HUES48 (cell line): ENCODE measurements at regions not wholly inside any gene's neighbourhood (a gene's known extent, or its start where the extent isn't known, plus 50 kb on each side); places are given as distances from the start of the nearest gene placed in this dataset.

ENCODE experiments used
- H3K27ac ChIP-seq: one replicate; pipeline ENCODE4 v1.7.0; 2013; ENCODE audit warnings: low read depth, low read length, inconsistent platforms
- H3K27me3 ChIP-seq: 2 replicates; pipeline ENCODE4 v1.6.1; 2013; ENCODE audit warnings: mild to moderate bottlenecking, low read length; ENCODE audit not compliant: control insufficient read depth, insufficient read depth
- H3K36me3 ChIP-seq: 2 replicates; pipeline ENCODE4 v1.6.1; 2013; ENCODE audit warnings: low read length; ENCODE audit not compliant: control insufficient read depth, insufficient read depth
- H3K4me1 ChIP-seq: 2 replicates; pipeline ENCODE4 v1.6.1; 2013; ENCODE audit warnings: mild to moderate bottlenecking, low read length; ENCODE audit not compliant: control insufficient read depth, insufficient read depth
- H3K4me3 ChIP-seq: 2 replicates; pipeline ENCODE4 v1.5.1; 2013; ENCODE audit warnings: mild to moderate bottlenecking, low read depth, low read length
- H3K9ac ChIP-seq: 2 replicates; pipeline ENCODE4 v1.6.1; 2013; ENCODE audit warnings: mild to moderate bottlenecking, low read depth, low read length, moderate library complexity
- H3K9me3 ChIP-seq: 2 replicates; pipeline ENCODE4 v1.6.1; 2013; ENCODE audit warnings: low read length; ENCODE audit not compliant: control insufficient read depth, insufficient read depth

GRCh38 chr4:38396091-38396490 is 267.9 kb upstream of the KLF3 start:
- Histone ChIP-seq H3K36me3 (no peaks in the 10 kb centered on the region), H3K9ac (no peak overlapping the region), H3K4me1 (no peaks in the 10 kb centered on the region), H3K4me3 (no peak overlapping the region), H3K27me3 (no peaks in the 10 kb centered on the region), H3K27ac (no peak overlapping the region), H3K9me3 (peaks cover 27% of the 10 kb centered on the region)

- Histone ChIP-seq H3K36me3 (no peaks in the 10 kb centered on the region), H3K4me1 (no peaks in the 10 kb centered on the region), H3K9ac (no peak overlapping the region), H3K9me3 (peaks cover 21% of the 10 kb centered on the region), H3K4me3 (no peak overlapping the region), H3K27me3 (no peaks in the 10 kb centered on the region), H3K27ac (no peak overlapping the region)
These were observed 267.0 kb upstream of the KLF3 start for GRCh38 chr4:38396845-38397547.

- Histone ChIP-seq H3K9ac (no peak overlapping the region), H3K4me1 (no peaks in the 10 kb centered on the region), H3K4me3 (no peak overlapping the region), H3K9me3 (peaks cover 7% of the 10 kb centered on the region; the same call in 1 of the 2 replicates), H3K27me3 (no peaks in the 10 kb centered on the region), H3K27ac (no peak overlapping the region), H3K36me3 (no peaks in the 10 kb centered on the region)
These were observed 263.1 kb upstream of the KLF3 start for GRCh38 chr4:38400946-38401345.

- Histone ChIP-seq H3K27me3 (no peaks in the 10 kb centered on the region), H3K9me3 (no peaks in the 10 kb centered on the region), H3K27ac (no peak overlapping the region), H3K36me3 (no peaks in the 10 kb centered on the region), H3K4me3 (no peak overlapping the region), H3K9ac (no peak overlapping the region), H3K4me1 (no peaks in the 10 kb centered on the region)
These were observed 257.8 kb upstream of the KLF3 start for GRCh38 chr4:38406243-38406642.

GRCh38 chr4:38409852-38410251 is 254.1 kb upstream of the KLF3 start:
- H3K36me3 ChIP-seq = no peaks in the 10 kb centered on the region
- H3K9me3 ChIP-seq = no peaks in the 10 kb centered on the region
- no peaks in the 10 kb centered on the region for H3K4me1 ChIP-seq
- H3K27ac ChIP-seq = no peak overlapping the region
- no peaks in the 10 kb centered on the region for H3K27me3 ChIP-seq
- no peak overlapping the region for H3K9ac ChIP-seq
- H3K4me3 ChIP-seq = no peak overlapping the region

GRCh38 chr4:38411092-38411491 is 252.9 kb upstream of the KLF3 start:
- no peaks in the 10 kb centered on the region for H3K27me3 ChIP-seq
- H3K9ac ChIP-seq = no peak overlapping the region
- 0 out of 2 replicates have a peak, but pooled peaks cover 3% of the 10 kb centered on the region for H3K4me1 ChIP-seq
- no peaks in the 10 kb centered on the region for H3K9me3 ChIP-seq
- no peak overlapping the region for H3K27ac ChIP-seq
- no peaks in the 10 kb centered on the region for H3K36me3 ChIP-seq
- H3K4me3 ChIP-seq = no peak overlapping the region

GRCh38 chr4:38411981-38412536 is 251.9 kb upstream of the KLF3 start:
- Histone ChIP-seq H3K9ac (no peak overlapping the region), H3K27me3 (no peaks in the 10 kb centered on the region), H3K27ac (no peak overlapping the region), H3K36me3 (no peaks in the 10 kb centered on the region), H3K4me1 (0 out of 2 replicates have a peak, but pooled peaks cover 3% of the 10 kb centered on the region), H3K9me3 (no peaks in the 10 kb centered on the region), H3K4me3 (no peak overlapping the region)

- Histone ChIP-seq H3K4me3 (no peak overlapping the region), H3K4me1 (0 out of 2 replicates have a peak, but pooled peaks cover 3% of the 10 kb centered on the region), H3K9me3 (no peaks in the 10 kb centered on the region), H3K27me3 (no peaks in the 10 kb centered on the region), H3K9ac (no peak overlapping the region), H3K27ac (no peak overlapping the region), H3K36me3 (no peaks in the 10 kb centered on the region)
These were observed 250.3 kb upstream of the KLF3 start for GRCh38 chr4:38413524-38414341.

GRCh38 chr4:38414410-38414809 is 249.6 kb upstream of the KLF3 start:
- H3K9ac ChIP-seq = no peak overlapping the region
- no peaks in the 10 kb centered on the region for H3K36me3 ChIP-seq
- H3K27me3 ChIP-seq = no peaks in the 10 kb centered on the region
- no peak overlapping the region for H3K27ac ChIP-seq
- no peaks in the 10 kb centered on the region for H3K9me3 ChIP-seq
- no peak overlapping the region for H3K4me3 ChIP-seq
- 0 out of 2 replicates have a peak, but pooled peaks cover 3% of the 10 kb centered on the region for H3K4me1 ChIP-seq

GRCh38 chr4:38415682-38416081 is 248.3 kb upstream of the KLF3 start:
- Histone ChIP-seq H3K4me1 (0 out of 2 replicates have a peak, but pooled peaks cover 3% of the 10 kb centered on the region), H3K9me3 (no peaks in the 10 kb centered on the region; the same call in 1 of the 2 replicates), H3K27me3 (no peaks in the 10 kb centered on the region), H3K36me3 (no peaks in the 10 kb centered on the region), H3K9ac (no peak overlapping the region), H3K4me3 (no peak overlapping the region), H3K27ac (no peak overlapping the region)
